Retinal pigment epithelial cell (primary cell): ENCODE measurements at regions not wholly inside any gene's neighbourhood (a gene's known extent, or its start where the extent isn't known, plus 50 kb on each side); places are given as distances from the start of the nearest gene placed in this dataset.
"Not testable (repeated sequence)": the region's sequence is repeated elsewhere in the genome, so short reads cannot be mapped to it uniquely, and the experiment has no call there.

ENCODE experiments used
- DNase-seq: peaks from one replicate; pipeline ENCODE4 v3.0.0-alpha.2; 2010; ENCODE audit warnings: low read depth
- H3K4me3 ChIP-seq: 2 replicates; pipeline ENCODE4 v1.5.1; 2011; ENCODE audit warnings: mild to moderate bottlenecking, low read length, control low read depth, moderate library complexity
- TF ChIP-seq, protein P1 (sequence below): conservative IDR thresholded peaks from 2 replicates; pipeline ENCODE4 v1.5.1; 2011; ENCODE audit warnings: low read depth, low read length, control low read depth, inconsistent platforms

DNA sequence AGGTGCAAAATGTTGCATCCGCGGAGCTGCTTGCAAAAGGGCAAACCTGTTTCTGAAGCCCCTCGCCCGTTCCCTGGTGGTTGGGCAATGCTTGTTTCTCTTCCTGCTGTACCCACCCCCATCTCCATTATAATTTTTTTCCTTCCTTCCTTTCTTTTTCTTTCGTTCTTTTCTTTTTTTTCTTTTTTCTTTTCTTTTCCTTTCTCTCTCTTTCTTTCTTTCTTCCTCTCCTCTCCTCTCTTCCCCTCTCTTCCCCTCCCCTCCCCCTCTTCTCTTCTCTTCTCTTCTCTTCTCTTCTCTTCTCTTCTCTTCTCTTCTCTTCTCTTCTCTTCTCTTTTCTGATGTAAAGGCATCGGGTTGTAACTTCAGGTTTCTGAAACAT lies 278.2 kb downstream of the GATA3 start:
- TF ChIP-seq, protein P1, sequence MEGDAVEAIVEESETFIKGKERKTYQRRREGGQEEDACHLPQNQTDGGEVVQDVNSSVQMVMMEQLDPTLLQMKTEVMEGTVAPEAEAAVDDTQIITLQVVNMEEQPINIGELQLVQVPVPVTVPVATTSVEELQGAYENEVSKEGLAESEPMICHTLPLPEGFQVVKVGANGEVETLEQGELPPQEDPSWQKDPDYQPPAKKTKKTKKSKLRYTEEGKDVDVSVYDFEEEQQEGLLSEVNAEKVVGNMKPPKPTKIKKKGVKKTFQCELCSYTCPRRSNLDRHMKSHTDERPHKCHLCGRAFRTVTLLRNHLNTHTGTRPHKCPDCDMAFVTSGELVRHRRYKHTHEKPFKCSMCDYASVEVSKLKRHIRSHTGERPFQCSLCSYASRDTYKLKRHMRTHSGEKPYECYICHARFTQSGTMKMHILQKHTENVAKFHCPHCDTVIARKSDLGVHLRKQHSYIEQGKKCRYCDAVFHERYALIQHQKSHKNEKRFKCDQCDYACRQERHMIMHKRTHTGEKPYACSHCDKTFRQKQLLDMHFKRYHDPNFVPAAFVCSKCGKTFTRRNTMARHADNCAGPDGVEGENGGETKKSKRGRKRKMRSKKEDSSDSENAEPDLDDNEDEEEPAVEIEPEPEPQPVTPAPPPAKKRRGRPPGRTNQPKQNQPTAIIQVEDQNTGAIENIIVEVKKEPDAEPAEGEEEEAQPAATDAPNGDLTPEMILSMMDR = no peak
- DNase-seq = no peak
- peak overlapping the region; percentile 23 for H3K4me3 ChIP-seq

DNA sequence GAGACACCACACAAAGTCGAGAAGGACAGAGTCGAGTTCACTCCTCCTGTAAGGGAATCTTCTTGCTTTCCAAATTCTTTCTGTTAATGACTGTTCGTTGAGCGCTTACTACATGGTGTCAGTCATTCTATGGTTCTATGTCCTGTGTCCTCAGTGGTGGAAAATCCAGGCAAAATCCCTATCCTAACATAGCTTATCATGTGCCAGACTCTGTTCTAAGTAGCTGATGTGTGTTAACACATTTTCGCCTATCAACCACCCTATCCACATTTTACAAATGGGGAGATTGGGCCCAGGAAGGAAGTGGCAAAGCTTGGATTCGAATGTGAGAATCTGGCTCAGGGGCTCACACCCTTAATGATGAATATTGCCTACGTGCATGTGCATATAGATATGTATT lies 280.1 kb downstream of the GATA3 start:
- DNase-seq = no peak
- TF ChIP-seq, protein P1 = no peak
- no peak overlapping the region for H3K4me3 ChIP-seq

DNA sequence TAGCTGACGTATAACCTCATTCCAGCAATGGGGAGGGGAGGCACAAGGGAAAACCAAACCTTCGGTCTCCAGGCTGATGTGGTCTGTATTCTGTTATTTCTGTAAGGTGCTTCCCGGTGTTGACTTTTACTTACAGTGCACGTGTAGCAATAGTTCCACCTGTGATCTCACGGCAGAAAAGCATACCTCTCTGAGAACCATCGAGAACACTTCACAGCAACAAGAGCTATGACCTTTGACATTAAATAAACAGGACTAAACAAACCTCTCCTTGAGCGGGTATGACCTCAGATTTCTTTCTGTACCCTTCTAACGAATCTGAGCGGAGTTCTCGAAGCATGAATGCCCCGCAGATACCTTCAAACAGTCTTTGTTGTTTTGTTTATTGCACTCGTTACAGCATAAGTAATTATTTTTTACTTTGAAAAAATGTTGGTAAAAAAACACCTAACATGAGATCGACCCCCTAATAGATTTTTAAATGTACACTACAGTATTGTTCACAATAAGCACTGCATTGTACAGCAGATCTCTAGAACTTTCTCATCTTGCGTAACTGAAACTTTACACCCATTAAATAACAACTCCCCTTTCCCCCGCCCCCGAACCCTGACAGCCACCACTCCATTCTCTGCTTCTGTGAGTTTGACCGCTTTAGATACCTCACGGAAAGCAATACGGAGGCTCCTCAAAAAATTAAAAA lies 282.3 kb downstream of the GATA3 start:
- H3K4me3 ChIP-seq = no peak overlapping the region
- TF ChIP-seq, protein P1 = no peak
- DNase-seq = no peak

DNA sequence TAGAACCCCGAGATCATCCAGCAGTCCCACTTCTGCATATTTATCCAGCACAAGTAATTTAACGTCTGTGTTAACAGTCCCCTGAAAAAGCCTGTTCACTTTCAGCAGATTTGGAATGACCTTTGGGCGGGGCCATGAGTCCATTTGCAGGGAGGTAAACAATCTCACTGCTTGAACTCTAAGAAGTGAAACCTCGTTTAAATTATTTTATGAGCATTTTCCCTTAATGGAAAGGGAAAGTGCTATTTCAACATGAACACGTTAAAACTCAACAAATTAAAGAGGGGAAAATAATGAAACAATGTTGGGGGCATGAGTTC lies 282.8 kb downstream of the GATA3 start:
- TF ChIP-seq, protein P1 = no peak

DNA sequence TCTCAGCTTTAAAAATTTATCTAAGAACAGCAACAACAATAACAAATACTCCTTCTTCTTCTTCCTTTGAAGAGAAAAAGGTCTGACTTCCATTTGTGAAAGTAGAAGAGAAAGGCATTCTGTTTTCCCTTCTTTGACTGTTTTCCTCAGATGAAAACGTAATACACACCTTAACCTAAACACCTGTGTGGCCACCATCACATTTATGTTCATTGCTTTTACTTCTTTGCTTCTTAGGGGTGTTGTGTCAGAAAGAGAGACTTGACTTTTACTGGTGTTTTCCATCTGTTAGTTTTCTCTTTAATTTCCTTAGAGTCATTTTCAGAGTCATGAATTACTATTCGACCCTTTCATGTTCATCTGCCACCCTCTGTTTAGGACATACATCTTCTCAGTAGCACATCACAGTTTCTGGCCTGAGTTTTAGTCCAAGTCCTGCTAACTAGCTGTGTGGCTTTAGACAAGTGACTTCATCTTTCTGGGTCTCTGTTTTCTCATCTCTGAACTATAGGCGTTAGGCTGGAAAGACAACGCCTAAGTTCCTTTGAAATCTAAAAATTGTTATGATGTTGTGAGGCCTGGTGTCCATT lies 283.8 kb downstream of the GATA3 start:
- no peak overlapping the region for H3K4me3 ChIP-seq
- no peak for DNase-seq
- TF ChIP-seq, protein P1 = no peak

More for the DNA sequence above, 282.8 kb downstream of the GATA3 start:
- H3K4me3 ChIP-seq = no peak overlapping the region
- DNase-seq = no peak

DNA sequence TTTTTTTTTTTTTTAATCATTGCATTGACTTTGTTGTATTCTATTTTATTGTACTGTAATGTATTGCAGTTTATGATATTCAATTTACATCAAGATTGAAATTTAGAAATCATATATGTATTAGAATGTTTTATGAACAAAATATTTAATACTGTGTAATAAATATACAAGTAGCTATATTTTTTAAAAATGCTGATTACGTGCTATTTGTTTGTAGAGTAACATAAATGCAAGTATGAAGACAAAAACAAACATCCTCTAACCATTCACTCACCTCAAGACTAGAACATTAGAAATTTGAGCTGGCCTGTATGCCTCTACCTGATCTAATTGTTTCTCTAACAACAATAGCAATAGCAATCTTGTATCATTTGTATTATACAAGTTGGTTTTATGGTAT lies 290.3 kb downstream of the GATA3 start:
- TF ChIP-seq, protein P1 = no peak
- DNase-seq = no peak
- no peak overlapping the region for H3K4me3 ChIP-seq

DNA sequence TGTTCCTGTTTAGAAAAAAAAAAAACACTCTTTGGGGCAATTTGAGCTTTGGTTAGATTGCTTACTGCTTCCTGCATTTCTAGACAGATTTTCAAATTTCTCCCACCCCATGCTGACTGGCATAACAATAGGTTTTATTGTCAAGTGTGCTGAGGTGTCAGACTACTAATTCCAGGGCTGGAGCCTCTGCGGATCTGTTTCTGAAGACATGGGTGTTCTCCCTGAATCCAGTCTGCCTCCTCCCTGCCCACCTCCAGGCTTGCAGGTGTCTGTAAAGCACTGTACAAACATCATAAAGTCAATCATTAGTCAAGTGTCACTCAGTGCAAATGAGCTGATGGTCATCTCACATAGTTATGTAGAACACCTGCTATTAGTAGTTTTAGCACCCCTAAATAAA lies 292.4 kb downstream of the GATA3 start:
- H3K4me3 ChIP-seq = no peak overlapping the region
- no peak for DNase-seq
- TF ChIP-seq, protein P1 = no peak

DNA sequence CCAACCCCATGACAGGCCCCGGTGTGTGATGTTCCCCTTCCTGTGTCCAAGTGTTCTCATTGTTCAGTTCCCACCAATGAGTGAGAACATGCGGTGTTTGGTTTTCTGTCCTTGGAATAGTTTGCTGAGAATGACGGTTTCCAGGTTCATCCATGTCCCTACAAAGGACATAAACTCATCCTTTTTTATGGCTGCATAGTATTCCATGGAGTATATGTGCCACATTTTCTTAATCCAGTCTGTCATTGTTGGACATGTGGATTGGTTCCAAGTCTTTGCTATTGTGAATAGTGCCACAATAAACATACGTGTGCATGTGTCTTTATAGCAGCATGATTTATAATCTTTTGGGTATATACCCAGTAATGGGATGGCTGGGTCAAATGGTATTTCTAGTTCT lies 293.1 kb downstream of the GATA3 start:
- not testable (repeated sequence) for DNase-seq, H3K4me3 ChIP-seq
